Muscle of back (tissue), 3 donors: ENCODE measurements at regions not wholly inside any gene's neighbourhood (a gene's known extent, or its start where the extent isn't known, plus 50 kb on each side); places are given as distances from the start of the nearest gene placed in this dataset.

Source experiments
- DNase-seq, 3 donors: peaks; one replicate each; pipeline versions ENCODE4 v3.0.0 to v3.0.0-alpha.2; 2013

GRCh38 chrX:25219480-25219879 lies 203.7 kb upstream of the ARX start:
- DNase-seq, result peak in 1 of 3 donors; percentile 7

GRCh38 chrX:25213611-25214010 lies 197.8 kb upstream of the ARX start:
- DNase-seq, result no peak

GRCh38 chrX:25207803-25208475 lies 192.2 kb upstream of the ARX start:
- peak in 1 of 3 donors; percentile 28 for DNase-seq

- peak in 2 of 3 donors; percentile 10 to 14 for DNase-seq
Measured at GRCh38 chrX:25206778-25207177, 191.0 kb upstream of the ARX start.

GRCh38 chrX:25204182-25204581 lies 188.4 kb upstream of the ARX start:
- no peak for DNase-seq

- DNase-seq, result no peak
Measured at GRCh38 chrX:25202827-25203226, 187.1 kb upstream of the ARX start.

GRCh38 chrX:25198891-25199290 lies 183.1 kb upstream of the ARX start:
- peak in 1 of 3 donors; percentile 16 for DNase-seq

GRCh38 chrX:25198253-25198652 lies 182.5 kb upstream of the ARX start:
- peak in 1 of 3 donors; percentile 11 for DNase-seq

- no peak for DNase-seq
Measured at GRCh38 chrX:25196221-25196620, 180.5 kb upstream of the ARX start.

GRCh38 chrX:25191403-25191802 lies 175.6 kb upstream of the ARX start:
- DNase-seq, result no peak

- DNase-seq, result no peak
Measured at GRCh38 chrX:25181775-25182174, 166.0 kb upstream of the ARX start.

- no peak for DNase-seq
Measured at GRCh38 chrX:25180242-25180641, 164.5 kb upstream of the ARX start.

- DNase-seq, result no peak
Measured at GRCh38 chrX:25178555-25178954, 162.8 kb upstream of the ARX start.

GRCh38 chrX:25175743-25176142 lies 160.0 kb upstream of the ARX start:
- DNase-seq, result no peak

- DNase-seq, result no peak
Measured at GRCh38 chrX:25175171-25175570, 159.4 kb upstream of the ARX start.

GRCh38 chrX:25166546-25166945 lies 150.8 kb upstream of the ARX start:
- DNase-seq, result no peak

- DNase-seq, result no peak
Measured at GRCh38 chrX:25166145-25166544, 150.4 kb upstream of the ARX start.

GRCh38 chrX:25158635-25159034 lies 142.9 kb upstream of the ARX start:
- DNase-seq, result no peak

GRCh38 chrX:25156832-25157231 lies 141.1 kb upstream of the ARX start:
- DNase-seq, result no peak

- no peak for DNase-seq
Measured at GRCh38 chrX:25156323-25156722, 140.6 kb upstream of the ARX start.

- DNase-seq, result no peak
Measured at GRCh38 chrX:25154168-25154567, 138.4 kb upstream of the ARX start.

GRCh38 chrX:25151749-25152148 lies 136.0 kb upstream of the ARX start:
- DNase-seq, result no peak

- DNase-seq, result peak; percentile 27 to 69 (median 62)
Measured at GRCh38 chrX:25144043-25144940, 128.5 kb upstream of the ARX start.
